Karpas-422 (cell line): ENCODE measurements at regions not wholly inside any gene's neighbourhood (a gene's known extent, or its start where the extent isn't known, plus 50 kb on each side); places are given as distances from the start of the nearest gene placed in this dataset.

Experiments used
- DNase-seq: peaks from one replicate; pipeline ENCODE4 v3.0.0-alpha.2; 2015
- H2AFZ ChIP-seq: fragments of 200-600 bp; sonication (generic); 2 replicates; pipeline ENCODE4 v1.6.1; 2014; ENCODE audit warnings: antibody characterized with exemption, low read length, mixed read lengths
- H3K27ac ChIP-seq: fragments of 200-600 bp; sonication (generic); 2 replicates; pipeline ENCODE4 v1.5.1; 2014; ENCODE audit warnings: mild to moderate bottlenecking, low read length, moderate library complexity
- H3K27me3 ChIP-seq: fragments of 200-600 bp; sonication (generic); 2 replicates; pipeline ENCODE4 v1.6.1; 2014; ENCODE audit warnings: low read length, mixed read lengths
- H3K36me3 ChIP-seq: fragments of 200-600 bp; sonication (generic); 2 replicates; pipeline ENCODE4 v1.6.1; 2014; ENCODE audit warnings: low read length, mixed read lengths; ENCODE audit not compliant: insufficient read depth
- H3K4me1 ChIP-seq: fragments of 200-600 bp; sonication (generic); 2 replicates; pipeline ENCODE4 v1.6.1; 2014; ENCODE audit warnings: mild to moderate bottlenecking, low read length, mixed read lengths
- H3K4me2 ChIP-seq: fragments of 200-600 bp; sonication (generic); 2 replicates; pipeline ENCODE4 v1.6.1; 2014; ENCODE audit warnings: low read length, low read depth, mild to moderate bottlenecking; ENCODE audit not compliant: poor library complexity, severe bottlenecking
- H3K4me3 ChIP-seq: fragments of 200-600 bp; sonication (generic); 2 replicates; pipeline ENCODE4 v1.5.1; 2014; ENCODE audit warnings: mild to moderate bottlenecking, antibody characterized with exemption, low read length, mixed read lengths
- H3K79me2 ChIP-seq: fragments of 200-600 bp; sonication (generic); 2 replicates; pipeline ENCODE4 v1.6.1; 2014; ENCODE audit warnings: mild to moderate bottlenecking, low read length, mixed read lengths
- H3K9ac ChIP-seq: fragments of 200-600 bp; sonication (generic); 2 replicates; pipeline ENCODE4 v1.6.0; 2014; ENCODE audit warnings: low read length
- H3K9me2 ChIP-seq: fragments of 200-600 bp; sonication (generic), shearing (Covaris generic); replicated peaks from 2 replicates; pipeline ENCODE4 v1.6.0; 2014; ENCODE audit warnings: mild to moderate bottlenecking, low read length, moderate library complexity; ENCODE audit not compliant: insufficient read depth
- H3K9me3 ChIP-seq: fragments of 300-700, 200-600 bp; sonication (generic); 2 replicates; pipeline ENCODE4 v1.6.1; 2014; ENCODE audit warnings: low read length, mixed read lengths
- H4K20me1 ChIP-seq: fragments of 200-600 bp; sonication (generic); 2 replicates; pipeline ENCODE4 v1.6.1; 2014; ENCODE audit warnings: mild to moderate bottlenecking, antibody characterized with exemption, low read length, low read depth; ENCODE audit not compliant: insufficient read depth

GRCh38 chr3:89851974-89852621 lies 744.7 kb downstream of the EPHA3 start:
- Histone ChIP-seq H3K36me3 (no peaks in the 10 kb centered on the region), H3K27me3 (no peaks in the 10 kb centered on the region), H3K4me2 (no peak overlapping the region), H3K27ac (no peak overlapping the region), H3K79me2 (no peaks in the 10 kb centered on the region), H3K4me3 (no peak overlapping the region), H3K9ac (no peak overlapping the region), H2AFZ (no peak overlapping the region), H4K20me1 (no peaks in the 10 kb centered on the region), H3K9me3 (no peaks in the 10 kb centered on the region; the same call in 1 of the 2 replicates), H3K9me2 (no peaks in the 10 kb centered on the region), H3K4me1 (no peaks in the 10 kb centered on the region)
- peak; percentile 83 for DNase-seq

GRCh38 chr3:89859757-89860156 lies 752.3 kb downstream of the EPHA3 start:
- Histone ChIP-seq H3K79me2 (no peaks in the 10 kb centered on the region), H3K27me3 (no peaks in the 10 kb centered on the region), H3K4me1 (no peaks in the 10 kb centered on the region), H3K9me2 (no peaks in the 10 kb centered on the region), H3K4me3 (no peak overlapping the region), H3K36me3 (no peaks in the 10 kb centered on the region), H3K9ac (no peak overlapping the region), H3K9me3 (no peaks in the 10 kb centered on the region), H2AFZ (no peak overlapping the region), H4K20me1 (no peaks in the 10 kb centered on the region), H3K4me2 (no peak overlapping the region), H3K27ac (no peak overlapping the region)
- DNase-seq = no peak

GRCh38 chr3:89867286-89867685 lies 759.9 kb downstream of the EPHA3 start:
- H3K27ac ChIP-seq = no peak overlapping the region
- H3K36me3 ChIP-seq = no peaks in the 10 kb centered on the region
- H3K9me2 ChIP-seq = no peaks in the 10 kb centered on the region
- H3K4me3 ChIP-seq = no peak overlapping the region
- no peak for DNase-seq
- no peak overlapping the region for H3K4me2 ChIP-seq
- no peak overlapping the region for H2AFZ ChIP-seq
- H4K20me1 ChIP-seq = no peaks in the 10 kb centered on the region
- H3K27me3 ChIP-seq = no peaks in the 10 kb centered on the region
- H3K79me2 ChIP-seq = no peaks in the 10 kb centered on the region
- 0 out of 2 replicates have a peak, but pooled peaks cover 6% of the 10 kb centered on the region for H3K9me3 ChIP-seq
- H3K4me1 ChIP-seq = no peaks in the 10 kb centered on the region
- no peak overlapping the region for H3K9ac ChIP-seq

GRCh38 chr3:89876116-89876515 lies 768.7 kb downstream of the EPHA3 start:
- no peak overlapping the region for H2AFZ ChIP-seq
- H3K4me2 ChIP-seq = no peak overlapping the region
- H3K36me3 ChIP-seq = no peaks in the 10 kb centered on the region
- no peak overlapping the region for H3K27ac ChIP-seq
- no peak overlapping the region for H3K9ac ChIP-seq
- no peaks in the 10 kb centered on the region for H3K4me1 ChIP-seq
- 0 out of 2 replicates have a peak, but pooled peaks cover 3% of the 10 kb centered on the region for H3K9me3 ChIP-seq
- no peaks in the 10 kb centered on the region for H3K79me2 ChIP-seq
- no peaks in the 10 kb centered on the region for H3K27me3 ChIP-seq
- no peaks in the 10 kb centered on the region for H4K20me1 ChIP-seq
- no peak overlapping the region for H3K4me3 ChIP-seq
- H3K9me2 ChIP-seq = no peaks in the 10 kb centered on the region; the same call in 1 of the 2 replicates
- DNase-seq = no peak

- Histone ChIP-seq H4K20me1 (no peaks in the 10 kb centered on the region), H3K9me2 (no peaks in the 10 kb centered on the region; the same call in 1 of the 2 replicates), H3K27me3 (no peaks in the 10 kb centered on the region), H3K27ac (no peak overlapping the region), H3K4me1 (no peaks in the 10 kb centered on the region), H3K36me3 (no peaks in the 10 kb centered on the region), H3K9me3 (0 out of 2 replicates have a peak, but pooled peaks cover 3% of the 10 kb centered on the region), H3K9ac (no peak overlapping the region), H2AFZ (no peak overlapping the region), H3K4me2 (no peak overlapping the region), H3K4me3 (no peak overlapping the region), H3K79me2 (no peaks in the 10 kb centered on the region)
- no peak for DNase-seq
These were observed 769.8 kb downstream of the EPHA3 start for GRCh38 chr3:89877230-89877629.

GRCh38 chr3:89889386-89889785 lies 782.0 kb downstream of the EPHA3 start:
- no peaks in the 10 kb centered on the region for H4K20me1 ChIP-seq
- no peak overlapping the region for H2AFZ ChIP-seq
- no peaks in the 10 kb centered on the region for H3K79me2 ChIP-seq
- H3K9me2 ChIP-seq = no peaks in the 10 kb centered on the region
- DNase-seq = no peak
- H3K36me3 ChIP-seq = no peaks in the 10 kb centered on the region
- H3K9ac ChIP-seq = no peak overlapping the region
- H3K9me3 ChIP-seq = peaks cover 3% of the 10 kb centered on the region
- H3K27me3 ChIP-seq = no peaks in the 10 kb centered on the region
- no peaks in the 10 kb centered on the region for H3K4me1 ChIP-seq
- no peak overlapping the region for H3K27ac ChIP-seq
- no peak overlapping the region for H3K4me2 ChIP-seq
- no peak overlapping the region for H3K4me3 ChIP-seq

GRCh38 chr3:89908711-89909213 lies 801.3 kb downstream of the EPHA3 start:
- no peaks in the 10 kb centered on the region; the same call in 1 of the 2 replicates for H3K9me2 ChIP-seq
- H3K27me3 ChIP-seq = no peaks in the 10 kb centered on the region
- no peak overlapping the region for H3K9ac ChIP-seq
- H3K4me1 ChIP-seq = no peaks in the 10 kb centered on the region
- no peak overlapping the region for H3K4me2 ChIP-seq
- no peaks in the 10 kb centered on the region for H4K20me1 ChIP-seq
- H3K79me2 ChIP-seq = no peaks in the 10 kb centered on the region
- H3K27ac ChIP-seq = no peak overlapping the region
- peaks cover 13% of the 10 kb centered on the region for H3K9me3 ChIP-seq
- no peak overlapping the region for H2AFZ ChIP-seq
- no peak for DNase-seq
- no peak overlapping the region for H3K4me3 ChIP-seq
- H3K36me3 ChIP-seq = no peaks in the 10 kb centered on the region

- no peaks in the 10 kb centered on the region for H3K36me3 ChIP-seq
- no peak for DNase-seq
- H2AFZ ChIP-seq = no peak overlapping the region
- H3K9me3 ChIP-seq = peaks cover 16% of the 10 kb centered on the region
- H3K9me2 ChIP-seq = no peaks in the 10 kb centered on the region; the same call in 1 of the 2 replicates
- no peaks in the 10 kb centered on the region for H3K79me2 ChIP-seq
- no peak overlapping the region for H3K9ac ChIP-seq
- no peak overlapping the region for H3K4me3 ChIP-seq
- H3K4me1 ChIP-seq = no peaks in the 10 kb centered on the region
- H3K27me3 ChIP-seq = no peaks in the 10 kb centered on the region
- no peaks in the 10 kb centered on the region for H4K20me1 ChIP-seq
- H3K4me2 ChIP-seq = no peak overlapping the region
- no peak overlapping the region for H3K27ac ChIP-seq
These were observed 804.6 kb downstream of the EPHA3 start for GRCh38 chr3:89912031-89912430.
